GM18907 (cell line): ENCODE measurements at regions not wholly inside any gene's neighbourhood (a gene's known extent, or its start where the extent isn't known, plus 50 kb on each side); places are given as distances from the start of the nearest gene placed in this dataset.
"Not testable (repeated sequence)": the region's sequence is repeated elsewhere in the genome, so short reads cannot be mapped to it uniquely, and the experiment has no call there.

Source experiments
- ATAC-seq: cut with Tn5 transposase; IDR thresholded peaks from one replicate; pipeline ENCODE4 v1.9.1; 2021; ENCODE audit warnings: mild to moderate bottlenecking, moderate library complexity; ENCODE audit not compliant: unreplicated experiment

DNA sequence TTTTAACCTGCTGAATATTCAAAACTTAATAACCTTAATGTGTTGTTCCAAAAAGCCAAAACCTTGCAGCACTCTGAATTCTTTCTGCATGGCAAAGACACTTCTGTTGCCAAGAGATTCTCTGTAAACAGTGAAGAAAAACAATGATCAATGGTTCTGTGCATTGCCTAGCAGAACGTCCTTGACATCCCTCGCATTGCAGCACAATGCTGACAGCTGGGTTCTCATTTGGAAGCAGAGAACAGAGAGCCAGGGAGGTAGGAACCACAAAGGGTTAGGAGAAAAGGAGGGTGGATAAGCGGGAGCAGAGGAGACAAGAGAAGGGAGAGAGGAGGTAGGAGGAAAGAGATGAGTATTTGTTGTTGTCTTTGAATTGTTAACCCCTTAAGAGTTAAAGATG lies 501.1 kb downstream of the NAV3 start:
- no peak for ATAC-seq

DNA sequence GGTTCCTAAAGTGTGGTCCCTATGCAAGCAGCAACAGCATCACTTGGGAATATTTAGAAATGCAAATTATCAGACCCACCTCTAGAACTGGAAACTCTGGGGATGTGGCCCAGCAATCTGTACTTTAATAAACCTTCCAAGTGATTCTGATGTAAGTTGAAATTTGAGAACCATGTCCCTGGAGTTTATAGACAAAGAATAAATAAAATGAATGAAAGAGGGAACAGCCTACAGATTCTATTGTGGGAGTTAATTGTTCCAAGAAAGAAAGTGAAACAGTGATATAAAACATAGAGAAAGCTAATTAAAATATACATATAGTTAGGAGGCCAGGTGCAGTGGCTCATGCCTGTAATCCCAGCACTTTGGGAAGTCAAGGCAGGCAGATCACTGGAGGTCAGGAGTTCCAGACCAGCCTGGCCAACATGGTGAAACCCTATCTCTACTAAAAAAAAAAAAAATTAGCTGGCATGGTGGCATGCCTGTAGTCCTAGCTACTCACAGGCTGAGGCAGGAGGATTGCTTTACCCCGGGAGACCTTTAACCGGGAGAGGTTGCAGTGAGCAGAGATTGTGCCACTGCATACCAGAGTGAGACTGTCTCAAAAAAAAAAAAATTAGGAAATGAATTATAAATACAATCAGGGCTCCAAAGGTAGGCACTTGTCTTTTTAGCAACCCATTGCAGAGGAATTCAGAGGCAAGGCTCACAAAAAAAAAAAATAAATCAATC lies 507.5 kb downstream of the NAV3 start:
- ATAC-seq: no peak

DNA sequence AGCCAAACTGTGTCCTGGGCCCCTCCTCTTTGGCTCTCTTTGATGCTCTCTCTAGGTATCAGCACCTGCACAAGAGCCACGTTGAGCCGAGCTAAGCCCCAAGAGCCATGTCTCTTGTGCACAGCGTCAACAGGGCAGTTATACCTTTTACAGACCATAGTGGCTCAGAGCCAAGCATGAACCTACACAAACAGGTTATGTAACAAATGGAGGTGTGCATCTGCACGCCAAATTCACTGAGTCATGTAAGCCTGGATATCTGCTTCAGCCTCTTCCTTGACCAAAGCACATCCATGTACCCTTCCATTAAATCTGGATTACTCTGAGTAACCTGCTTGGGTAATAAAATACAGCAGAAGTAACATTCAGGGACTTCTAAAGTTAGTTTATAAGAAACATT lies 509.7 kb downstream of the NAV3 start:
- no peak for ATAC-seq

DNA sequence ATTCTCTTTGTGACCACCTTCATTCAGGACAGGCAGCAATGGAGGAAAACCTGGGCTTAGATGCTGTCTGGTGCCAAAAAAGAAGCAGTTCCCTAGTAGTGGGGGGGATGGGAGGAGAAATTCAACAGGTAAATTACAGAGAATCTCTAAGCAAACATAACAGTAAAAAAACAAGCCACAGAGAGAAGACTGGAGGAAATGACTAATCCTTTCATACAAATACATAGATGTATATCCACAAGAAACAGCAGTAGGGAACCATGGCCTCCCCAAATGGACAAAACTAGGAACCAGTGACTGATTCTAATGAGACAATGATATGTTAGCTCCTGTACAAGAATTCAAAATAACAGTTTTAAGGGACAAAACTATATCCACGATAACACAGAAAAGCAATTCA lies 513.0 kb downstream of the NAV3 start:
- no peak for ATAC-seq

DNA sequence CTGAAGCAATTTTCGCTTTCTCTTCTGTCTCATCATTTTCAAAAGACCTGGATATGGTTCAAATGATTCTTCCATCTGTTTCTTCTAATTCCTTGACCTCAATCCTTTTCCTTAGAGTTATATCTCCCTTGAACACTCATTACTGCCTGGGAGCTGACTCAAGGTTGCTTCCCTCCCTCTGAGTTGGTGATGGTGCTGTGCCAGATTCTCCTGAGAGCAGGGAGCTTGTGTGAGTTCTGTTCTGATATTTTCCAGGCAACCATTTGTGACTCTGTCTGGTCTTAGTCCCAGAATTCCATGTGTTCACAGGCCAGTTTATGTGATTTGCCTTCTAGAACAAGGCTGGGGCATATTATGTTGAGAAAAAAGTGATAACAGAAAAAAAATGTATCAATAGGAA lies 505.1 kb upstream of the SYT1 start:
- no peak for ATAC-seq

DNA sequence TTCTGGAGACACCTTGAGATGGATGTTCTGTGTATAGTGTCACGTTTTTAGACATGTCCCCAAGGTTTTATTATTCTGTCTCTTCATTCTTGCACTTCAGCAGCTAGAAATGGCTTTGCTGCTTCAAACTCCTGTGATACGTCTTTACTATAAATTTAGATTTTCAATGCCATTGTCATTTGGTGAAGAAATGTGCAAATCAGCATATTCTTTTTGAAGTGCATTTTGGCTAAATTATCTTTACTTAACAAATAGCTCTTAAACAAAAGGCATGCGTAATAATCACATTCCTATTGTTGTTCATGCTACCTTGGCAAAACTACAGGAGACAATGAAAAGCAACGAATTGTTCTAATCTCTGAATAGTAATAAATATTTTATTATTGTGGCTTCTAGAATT lies 502.9 kb upstream of the SYT1 start:
- ATAC-seq: no peak

DNA sequence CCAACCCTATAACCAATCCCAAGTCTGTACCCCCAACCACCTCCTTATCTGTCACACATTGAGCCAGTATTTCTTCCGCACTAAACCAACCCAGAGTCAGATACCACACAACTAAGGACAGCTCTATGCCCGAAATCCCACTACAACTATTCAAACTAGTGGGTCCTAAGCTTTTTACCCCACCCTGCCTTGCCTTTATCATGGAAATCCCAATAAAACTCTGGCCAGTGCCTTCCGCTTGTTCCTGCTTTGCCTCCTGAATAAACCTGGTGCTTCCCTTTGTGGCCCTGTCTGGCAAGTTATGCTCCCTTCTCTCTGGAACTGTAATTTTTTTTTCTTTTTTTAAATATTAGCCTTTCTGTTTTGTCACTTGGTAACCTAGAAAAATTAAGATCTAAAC lies 493.3 kb upstream of the SYT1 start:
- no peak for ATAC-seq

DNA sequence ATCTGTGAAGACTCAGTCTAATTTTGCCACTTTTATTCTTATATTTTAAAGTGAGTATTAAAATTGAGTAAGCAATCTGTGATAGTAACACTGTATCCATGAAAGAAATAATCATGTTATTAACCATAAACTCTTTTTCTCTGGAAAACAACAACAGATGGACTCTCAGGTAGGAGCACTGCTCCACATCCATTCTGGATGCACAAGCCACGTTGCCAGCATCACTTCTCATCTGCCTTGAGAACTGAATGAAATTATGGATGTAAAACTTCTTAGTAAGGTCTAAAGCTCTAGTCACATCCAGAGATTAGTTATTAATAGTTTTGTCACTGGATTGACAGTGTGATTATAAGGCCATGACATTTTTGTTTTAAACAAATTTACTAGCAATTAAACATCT lies 489.1 kb upstream of the SYT1 start:
- ATAC-seq: no peak

DNA sequence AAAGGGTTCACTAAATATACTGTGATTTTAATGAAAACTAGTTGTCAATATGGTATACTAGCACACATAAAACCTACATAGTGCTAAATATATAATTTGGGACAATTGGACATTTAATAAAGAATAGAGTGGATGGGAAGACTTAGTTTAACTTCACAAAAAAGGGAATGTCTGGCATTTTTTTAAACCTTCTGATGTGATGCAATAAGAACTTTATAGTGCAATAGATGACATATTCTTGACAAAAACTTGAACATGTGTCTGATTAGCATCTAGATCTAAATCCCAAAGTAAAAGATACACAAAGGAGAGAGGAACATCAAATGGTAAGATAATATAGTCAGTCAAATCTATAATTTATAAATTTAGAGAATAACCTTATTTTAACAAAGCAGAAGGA lies 488.3 kb upstream of the SYT1 start:
- ATAC-seq: no peak

DNA sequence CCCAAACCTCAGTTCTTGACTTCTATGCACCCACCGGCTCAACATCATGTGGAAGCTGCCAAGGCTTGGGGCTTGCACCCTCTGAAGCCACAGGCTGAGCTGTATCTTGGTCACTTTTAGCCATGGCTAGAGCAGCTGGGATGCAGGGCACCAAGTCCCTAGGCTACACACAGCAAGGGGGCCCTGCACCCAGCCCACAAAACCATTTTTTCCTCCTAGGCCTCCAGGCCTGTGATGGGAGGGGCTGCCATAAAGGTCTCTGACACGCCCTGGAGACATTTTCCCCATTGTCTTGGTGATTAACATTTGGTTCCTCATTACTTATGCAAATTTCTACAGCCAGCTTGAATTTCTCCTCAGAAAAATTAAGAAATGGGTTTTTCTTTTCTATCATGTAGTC lies 485.5 kb upstream of the SYT1 start:
- not testable (repeated sequence) for ATAC-seq

DNA sequence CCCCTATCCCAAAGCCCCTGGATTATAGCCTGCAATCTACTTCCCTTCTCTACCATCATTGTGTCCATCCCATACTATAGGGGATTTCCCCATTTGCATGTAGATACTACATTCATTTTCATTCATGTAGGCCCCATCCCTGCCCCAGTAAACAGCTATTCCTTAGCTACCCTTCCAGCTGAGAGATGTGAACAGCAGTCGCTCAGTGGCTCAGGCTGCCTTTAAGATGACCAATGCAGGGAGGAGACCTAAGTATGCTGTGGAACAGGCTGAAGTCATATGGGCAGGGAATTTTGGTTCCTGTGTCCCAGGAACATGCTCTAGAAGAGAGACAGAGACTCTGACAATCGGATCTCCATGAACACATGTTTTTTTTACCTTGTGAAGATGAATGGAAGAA lies 481.2 kb upstream of the SYT1 start:
- ATAC-seq: no peak

DNA sequence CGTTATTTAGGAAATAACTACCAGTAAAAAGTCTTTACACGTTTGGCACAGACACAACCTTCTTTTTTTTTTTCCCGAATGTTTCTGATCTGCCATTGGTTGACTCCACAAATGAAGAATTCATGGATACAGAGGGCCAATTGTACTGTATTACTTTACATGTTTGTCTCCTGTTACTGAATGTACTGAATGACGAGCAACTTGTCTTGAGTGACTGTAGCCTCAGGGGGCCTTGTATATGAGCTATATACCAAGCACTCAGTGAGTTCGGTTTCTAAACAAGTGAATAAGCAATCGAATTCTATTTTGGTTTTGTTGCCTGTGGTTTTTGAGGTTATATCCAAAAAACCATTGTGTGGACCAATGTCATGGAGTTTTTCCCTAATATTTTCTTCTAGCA lies 480.0 kb upstream of the SYT1 start:
- no peak for ATAC-seq

DNA sequence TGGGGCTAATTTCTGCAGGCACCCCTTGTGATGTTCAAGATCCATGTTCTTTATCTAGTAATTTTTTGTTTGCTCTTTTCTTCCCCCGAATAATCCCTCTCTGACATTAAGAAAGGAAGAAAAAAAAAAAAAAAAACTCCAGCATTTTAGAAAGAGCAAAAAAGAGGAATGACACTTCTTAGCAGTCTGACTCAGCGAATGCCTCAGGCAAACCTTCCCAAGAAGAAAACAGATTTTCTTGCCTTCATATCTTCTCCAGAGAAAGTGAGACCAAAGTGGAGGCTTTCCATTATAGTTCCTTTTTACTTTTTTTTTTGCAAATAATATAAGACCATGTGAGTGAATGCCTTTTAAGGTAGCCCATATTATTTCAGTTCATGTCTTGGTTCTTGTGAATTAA lies 479.0 kb upstream of the SYT1 start:
- ATAC-seq: no peak

DNA sequence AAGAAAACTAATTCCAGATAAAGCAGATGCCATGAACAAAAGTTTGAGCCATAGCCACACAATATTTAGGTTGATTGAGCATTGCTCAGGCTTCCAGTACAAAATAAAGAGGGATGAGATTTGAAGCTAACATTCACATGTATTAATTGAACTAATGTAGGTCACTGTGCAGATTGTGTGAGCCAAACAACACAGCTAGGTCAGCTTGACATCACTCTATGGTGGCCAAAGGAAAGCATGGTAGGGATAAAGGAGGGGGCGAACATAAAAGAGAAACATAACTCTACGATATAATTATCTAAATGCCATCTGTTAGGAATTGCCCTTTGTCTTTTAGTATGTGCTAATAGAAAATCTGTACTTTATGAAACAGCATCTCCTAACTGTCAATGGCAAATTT lies 477.7 kb upstream of the SYT1 start:
- no peak for ATAC-seq

DNA sequence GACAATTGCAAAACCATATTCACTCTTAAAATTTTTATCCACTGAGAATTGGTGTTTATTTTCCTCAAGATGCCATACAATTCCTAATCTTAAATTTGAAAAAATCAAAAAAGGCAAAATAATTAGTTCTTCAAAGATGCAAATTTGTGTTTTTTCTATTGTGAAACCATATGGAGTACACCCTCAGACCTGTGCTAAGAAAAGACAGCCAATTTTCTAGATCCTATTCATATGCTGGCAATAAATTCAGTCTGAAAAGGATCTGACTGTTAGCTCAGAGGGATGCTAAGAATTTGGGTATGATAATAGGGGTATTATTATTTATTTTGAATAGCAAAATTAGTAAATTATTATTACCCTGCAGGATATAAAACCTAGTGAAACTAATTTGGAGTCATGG lies 476.9 kb upstream of the SYT1 start:
- no peak for ATAC-seq

DNA sequence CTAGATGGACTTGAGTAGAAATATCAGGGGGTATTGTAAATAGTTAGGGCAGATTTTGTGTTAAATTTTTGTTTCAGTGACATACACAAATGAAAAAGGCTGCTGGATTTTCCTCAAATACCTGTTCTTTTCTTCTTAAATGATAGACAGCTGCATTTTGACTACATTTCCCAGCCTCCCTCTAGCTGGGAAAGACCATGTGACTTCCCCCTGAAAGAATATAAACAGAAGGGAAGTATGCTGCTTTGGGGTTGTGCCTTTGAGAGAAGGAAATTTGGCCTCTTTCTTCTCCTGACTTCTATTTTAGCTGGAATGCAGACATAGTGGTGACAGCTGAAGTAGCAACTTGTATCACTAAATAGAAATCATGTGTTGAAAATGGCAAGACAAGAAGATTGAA lies 476.1 kb upstream of the SYT1 start:
- no peak for ATAC-seq

DNA sequence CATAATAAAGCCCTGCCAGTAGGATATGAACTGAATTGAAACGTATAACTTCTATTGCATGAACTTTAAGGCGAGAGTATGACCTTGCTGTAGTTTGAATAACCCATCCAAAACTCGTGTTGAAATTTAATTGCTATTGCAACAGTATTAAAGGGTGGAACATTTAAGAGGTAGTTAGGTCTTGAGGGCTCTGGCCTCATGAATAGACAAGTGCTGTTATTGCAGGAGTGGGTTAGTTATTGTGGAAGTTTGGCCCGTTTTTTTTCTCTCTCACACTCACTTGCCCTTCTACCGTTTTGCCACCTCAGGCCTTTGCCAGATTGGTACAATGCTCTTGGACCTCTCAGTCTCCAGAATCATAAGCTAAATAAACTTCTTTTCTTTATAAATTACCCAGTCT lies 473.7 kb upstream of the SYT1 start:
- no peak for ATAC-seq

DNA sequence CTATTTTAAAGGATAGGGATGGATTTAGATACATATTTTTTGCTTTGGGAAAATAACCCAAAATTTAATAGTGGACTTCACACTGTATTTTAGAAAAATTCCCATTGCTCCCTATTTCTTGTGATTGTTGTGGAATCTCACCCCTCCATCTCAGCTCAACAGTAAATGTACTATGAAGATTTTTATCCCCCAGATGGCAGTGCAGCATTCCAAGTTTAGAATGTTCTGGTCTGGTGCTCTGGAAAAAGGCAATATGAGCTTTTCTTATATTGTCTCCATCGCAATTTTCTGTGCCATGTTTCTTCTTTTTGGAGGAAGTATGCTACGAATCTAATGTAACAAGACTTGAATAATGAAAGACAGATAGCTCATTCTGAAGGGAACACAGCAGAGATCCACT lies 471.7 kb upstream of the SYT1 start:
- no peak for ATAC-seq

DNA sequence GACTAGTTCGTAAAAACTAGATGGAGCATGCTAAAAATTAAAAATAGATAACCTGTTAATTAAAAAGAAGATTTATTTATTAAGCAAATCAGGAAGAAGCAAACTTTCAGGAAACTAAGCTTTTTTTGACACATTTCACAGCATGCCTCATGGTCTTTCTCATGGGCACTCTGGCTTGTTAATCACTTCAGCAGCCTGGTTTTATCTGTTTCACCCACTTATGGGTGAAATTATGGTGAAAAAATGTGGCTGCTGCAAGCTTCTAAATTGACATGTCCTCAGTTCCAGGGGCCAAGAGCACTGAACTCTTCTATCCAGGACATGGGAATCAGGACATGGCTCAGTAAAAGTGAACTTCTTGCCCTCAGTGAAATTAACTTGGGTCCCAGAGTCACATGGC lies 468.6 kb upstream of the SYT1 start:
- ATAC-seq: no peak

DNA sequence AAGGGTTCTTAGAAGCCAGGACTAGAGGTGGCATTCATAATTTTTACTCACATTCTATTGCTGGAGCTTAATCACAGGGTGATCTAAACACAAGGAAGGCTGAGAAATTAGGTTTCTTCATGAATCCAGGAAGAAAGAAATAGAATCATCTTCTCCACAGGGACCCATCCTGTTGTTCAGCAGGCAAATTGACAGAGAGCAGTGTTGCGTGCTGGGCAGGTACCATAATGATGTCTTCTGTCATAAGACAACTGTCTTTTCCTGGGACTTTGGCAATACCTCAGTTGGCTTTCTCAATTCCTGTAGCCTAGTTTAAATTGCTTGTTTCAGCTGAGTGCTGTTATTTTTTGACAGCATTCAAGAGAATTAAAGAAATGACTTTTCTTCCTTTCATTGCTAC lies 468.0 kb upstream of the SYT1 start:
- no peak for ATAC-seq

DNA sequence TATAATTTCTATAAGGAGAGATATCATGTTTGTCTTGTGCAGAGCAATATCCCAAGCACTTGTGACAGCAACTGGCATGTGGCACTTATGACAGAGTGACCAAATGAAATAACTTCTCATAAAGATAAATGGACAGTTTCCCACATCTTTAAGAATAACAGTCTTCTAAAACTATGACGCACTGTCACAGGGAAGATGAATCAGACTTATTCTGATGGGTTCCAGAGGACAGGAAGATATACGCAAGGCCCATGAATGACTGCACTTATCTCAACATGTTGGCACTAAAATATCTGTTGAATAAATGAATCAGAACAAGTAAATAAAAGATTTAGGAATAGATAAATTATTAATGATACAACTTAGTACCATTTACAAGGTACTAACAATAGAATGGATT lies 465.8 kb upstream of the SYT1 start:
- ATAC-seq: no peak

DNA sequence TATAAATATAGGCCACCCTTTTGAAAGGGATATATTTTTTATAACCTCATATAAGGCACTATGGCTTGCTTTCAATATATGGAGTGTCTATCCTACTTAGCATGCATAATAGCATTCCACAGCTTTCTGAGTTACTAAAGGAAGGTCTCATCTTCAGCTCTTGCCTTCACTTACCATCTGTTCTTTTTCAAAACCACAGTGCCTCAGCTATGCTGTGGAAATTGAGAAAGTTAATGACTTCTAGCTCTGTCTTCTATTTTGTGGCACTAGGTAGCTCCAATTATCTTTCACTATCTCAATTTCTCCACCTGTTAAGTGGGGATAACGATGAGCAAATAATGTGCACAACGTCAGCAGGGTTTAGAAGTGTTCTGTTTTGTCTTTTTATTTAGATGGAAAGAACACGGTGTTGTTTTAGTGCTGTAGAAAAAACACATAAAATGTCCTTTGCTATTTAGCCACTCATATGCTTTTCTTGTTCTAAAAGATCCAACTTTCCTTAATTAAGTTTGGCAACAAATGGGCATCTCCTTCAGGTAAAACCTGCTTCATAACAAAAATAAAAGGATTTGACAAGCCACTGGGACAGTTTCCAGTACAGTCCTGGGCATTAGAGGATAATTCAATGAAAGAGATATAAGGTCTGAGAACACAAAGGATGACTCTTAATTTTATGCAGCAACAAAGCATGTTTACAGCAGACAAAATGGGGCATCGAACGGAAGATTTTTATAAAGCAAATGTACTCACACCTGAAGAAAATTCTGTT lies 462.0 kb upstream of the SYT1 start:
- no peak for ATAC-seq

DNA sequence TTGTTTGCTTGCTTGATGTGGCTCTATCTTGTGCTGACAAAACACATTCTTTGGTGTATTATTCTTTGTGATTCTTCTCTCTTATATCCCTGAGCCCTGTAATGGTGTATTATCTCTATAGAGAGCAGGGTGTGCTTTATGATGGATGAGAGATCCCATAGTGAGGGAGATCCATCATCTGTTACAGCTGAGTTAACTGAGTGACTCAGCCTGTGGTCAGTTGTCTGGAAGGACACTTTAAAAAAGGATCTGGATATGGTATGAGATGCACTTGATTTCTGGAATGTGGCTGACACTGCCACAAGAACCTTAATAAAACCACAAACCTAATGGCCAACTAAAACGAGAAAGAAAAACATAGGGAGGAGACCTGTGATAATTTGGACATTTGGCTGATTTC lies 461.4 kb upstream of the SYT1 start:
- ATAC-seq: no peak
